ENCODE measurements at regions not wholly inside any gene's neighbourhood (a gene's known extent, or its start where the extent isn't known, plus 50 kb on each side); places are given as distances from the start of the nearest gene placed in this dataset.
A peak's percentile ranks its signal among the peaks of the same experiment; 100 is the strongest.
"Not testable (repeated sequence)": the region's sequence is repeated elsewhere in the genome, so short reads cannot be mapped to it uniquely, and the experiment has no call there.

- no peak for TF ChIP-seq CTCF (IDR thresholded peaks at IDR 0.05)
- H3K27me3 ChIP-seq = no peaks in the 10 kb centered on the region
- intact Hi-C loops (cut with DNase I) = no loop called here
- no peak overlapping the region for H3K4me3 ChIP-seq
- H3K9me3 ChIP-seq = no peaks in the 10 kb centered on the region
- ATAC-seq = no peak
- no peaks in the 10 kb centered on the region for H3K4me1 ChIP-seq
- no peak for DNase-seq
- no peaks in the 10 kb centered on the region for H3K36me3 ChIP-seq
- no peak overlapping the region for H3K27ac ChIP-seq
Measured at GRCh38 chr6:48611332-48611731, 500.3 kb upstream of the PTCHD4 start.

GRCh38 chr6:48610846-48611245, 499.8 kb upstream of the PTCHD4 start:
- TF ChIP-seq CTCF (IDR thresholded peaks at IDR 0.05) = no peak
- no peak overlapping the region for H3K27ac ChIP-seq
- no peaks in the 10 kb centered on the region for H3K4me1 ChIP-seq
- H3K4me3 ChIP-seq = no peak overlapping the region
- no peak for ATAC-seq
- H3K9me3 ChIP-seq = no peaks in the 10 kb centered on the region
- DNase-seq = no peak
- H3K36me3 ChIP-seq = no peaks in the 10 kb centered on the region
- intact Hi-C loops (cut with DNase I) = no loop called here
- no peaks in the 10 kb centered on the region for H3K27me3 ChIP-seq

GRCh38 chr6:48606618-48607017, 495.6 kb upstream of the PTCHD4 start:
- no peaks in the 10 kb centered on the region for H3K9me3 ChIP-seq
- ATAC-seq (peak; percentile 69), DNase-seq (no peak)
- no peak overlapping the region for H3K4me3 ChIP-seq
- no peak overlapping the region for H3K27ac ChIP-seq
- no peak for TF ChIP-seq CTCF (IDR thresholded peaks at IDR 0.05)
- no peaks in the 10 kb centered on the region for H3K4me1 ChIP-seq
- intact Hi-C loops (cut with DNase I) = no loop called here
- H3K36me3 ChIP-seq = no peaks in the 10 kb centered on the region
- H3K27me3 ChIP-seq = no peaks in the 10 kb centered on the region

- H3K4me3 ChIP-seq = no peak overlapping the region
- no peaks in the 10 kb centered on the region for H3K27me3 ChIP-seq
- ATAC-seq (no peak), DNase-seq (no peak)
- no peak overlapping the region for H3K27ac ChIP-seq
- no peak for TF ChIP-seq CTCF (IDR thresholded peaks at IDR 0.05)
- H3K36me3 ChIP-seq = no peaks in the 10 kb centered on the region
- H3K4me1 ChIP-seq = no peaks in the 10 kb centered on the region
- intact Hi-C loops (cut with DNase I) = no loop called here
- H3K9me3 ChIP-seq = no peaks in the 10 kb centered on the region
Measured at GRCh38 chr6:48597951-48598350, 487.0 kb upstream of the PTCHD4 start.

- Histone ChIP-seq H3K4me3 (no peak overlapping the region), H3K27ac (no peak overlapping the region), H3K9me3 (no peaks in the 10 kb centered on the region), H3K4me1 (no peaks in the 10 kb centered on the region), H3K27me3 (no peaks in the 10 kb centered on the region), H3K36me3 (no peaks in the 10 kb centered on the region)
- no peak for TF ChIP-seq CTCF (IDR thresholded peaks at IDR 0.05)
- DNase-seq = no peak
- ATAC-seq = no peak
- intact Hi-C loops (cut with DNase I) = no loop called here
Measured at GRCh38 chr6:48596830-48597229, 485.8 kb upstream of the PTCHD4 start.

GRCh38 chr6:48591158-48591557, 480.2 kb upstream of the PTCHD4 start:
- H3K27me3 ChIP-seq; DNase-seq; H3K4me1 ChIP-seq; H3K4me3 ChIP-seq; H3K36me3 ChIP-seq; H3K27ac ChIP-seq; H3K9me3 ChIP-seq; ATAC-seq; intact Hi-C loops (cut with DNase I): not testable (repeated sequence)
